GM21526 (cell line): ENCODE measurements at regions not wholly inside any gene's neighbourhood (a gene's known extent, or its start where the extent isn't known, plus 50 kb on each side); places are given as distances from the start of the nearest gene placed in this dataset.

Experiments
- ATAC-seq: cut with Tn5 transposase; IDR thresholded peaks from one replicate; pipeline ENCODE4 v1.9.1; 2021; ENCODE audit warnings: moderate library complexity; ENCODE audit not compliant: unreplicated experiment, low FRiP score

- ATAC-seq: no peak
Measured at GRCh38 chr2:221655300-221655699, 83.2 kb upstream of the EPHA4 start.

GRCh38 chr2:221653182-221653581, 81.1 kb upstream of the EPHA4 start:
- ATAC-seq: no peak

GRCh38 chr2:221649051-221649775, 77.1 kb upstream of the EPHA4 start:
- ATAC-seq: no peak

GRCh38 chr2:221642447-221642846, 70.3 kb upstream of the EPHA4 start:
- ATAC-seq: no peak

- no peak for ATAC-seq
Measured at GRCh38 chr2:221641181-221641871, 69.2 kb upstream of the EPHA4 start.

GRCh38 chr2:221640686-221641085, 68.6 kb upstream of the EPHA4 start:
- ATAC-seq: no peak

GRCh38 chr2:221637851-221638250, 65.7 kb upstream of the EPHA4 start:
- ATAC-seq: no peak

- ATAC-seq: no peak
Measured at GRCh38 chr2:221635949-221636348, 63.8 kb upstream of the EPHA4 start.

GRCh38 chr2:221629468-221629867, 57.4 kb upstream of the EPHA4 start:
- ATAC-seq: no peak

- ATAC-seq: no peak
Measured at GRCh38 chr2:221624475-221624874, 52.4 kb upstream of the EPHA4 start.
